ENCODE measurements at regions not wholly inside any gene's neighbourhood (a gene's known extent, or its start where the extent isn't known, plus 50 kb on each side); places are given as distances from the start of the nearest gene placed in this dataset.

- H3K27ac ChIP-seq (replicated peaks) = no peak overlapping the region
- no peaks in the 10 kb centered on the region for H3K27me3 ChIP-seq (ENCODE audit: insufficient read depth, poor library complexity, severe bottlenecking)
- no peak for DNase-seq (ENCODE audit: low read depth in 1 of 2, low spot score in 1 of 2)
- TF ChIP-seq, protein P1, sequence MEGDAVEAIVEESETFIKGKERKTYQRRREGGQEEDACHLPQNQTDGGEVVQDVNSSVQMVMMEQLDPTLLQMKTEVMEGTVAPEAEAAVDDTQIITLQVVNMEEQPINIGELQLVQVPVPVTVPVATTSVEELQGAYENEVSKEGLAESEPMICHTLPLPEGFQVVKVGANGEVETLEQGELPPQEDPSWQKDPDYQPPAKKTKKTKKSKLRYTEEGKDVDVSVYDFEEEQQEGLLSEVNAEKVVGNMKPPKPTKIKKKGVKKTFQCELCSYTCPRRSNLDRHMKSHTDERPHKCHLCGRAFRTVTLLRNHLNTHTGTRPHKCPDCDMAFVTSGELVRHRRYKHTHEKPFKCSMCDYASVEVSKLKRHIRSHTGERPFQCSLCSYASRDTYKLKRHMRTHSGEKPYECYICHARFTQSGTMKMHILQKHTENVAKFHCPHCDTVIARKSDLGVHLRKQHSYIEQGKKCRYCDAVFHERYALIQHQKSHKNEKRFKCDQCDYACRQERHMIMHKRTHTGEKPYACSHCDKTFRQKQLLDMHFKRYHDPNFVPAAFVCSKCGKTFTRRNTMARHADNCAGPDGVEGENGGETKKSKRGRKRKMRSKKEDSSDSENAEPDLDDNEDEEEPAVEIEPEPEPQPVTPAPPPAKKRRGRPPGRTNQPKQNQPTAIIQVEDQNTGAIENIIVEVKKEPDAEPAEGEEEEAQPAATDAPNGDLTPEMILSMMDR (IDR thresholded peaks at IDR 0.05; ENCODE audit: insufficient read depth, low read length) = no peak
- TF ChIP-seq, protein P2, sequence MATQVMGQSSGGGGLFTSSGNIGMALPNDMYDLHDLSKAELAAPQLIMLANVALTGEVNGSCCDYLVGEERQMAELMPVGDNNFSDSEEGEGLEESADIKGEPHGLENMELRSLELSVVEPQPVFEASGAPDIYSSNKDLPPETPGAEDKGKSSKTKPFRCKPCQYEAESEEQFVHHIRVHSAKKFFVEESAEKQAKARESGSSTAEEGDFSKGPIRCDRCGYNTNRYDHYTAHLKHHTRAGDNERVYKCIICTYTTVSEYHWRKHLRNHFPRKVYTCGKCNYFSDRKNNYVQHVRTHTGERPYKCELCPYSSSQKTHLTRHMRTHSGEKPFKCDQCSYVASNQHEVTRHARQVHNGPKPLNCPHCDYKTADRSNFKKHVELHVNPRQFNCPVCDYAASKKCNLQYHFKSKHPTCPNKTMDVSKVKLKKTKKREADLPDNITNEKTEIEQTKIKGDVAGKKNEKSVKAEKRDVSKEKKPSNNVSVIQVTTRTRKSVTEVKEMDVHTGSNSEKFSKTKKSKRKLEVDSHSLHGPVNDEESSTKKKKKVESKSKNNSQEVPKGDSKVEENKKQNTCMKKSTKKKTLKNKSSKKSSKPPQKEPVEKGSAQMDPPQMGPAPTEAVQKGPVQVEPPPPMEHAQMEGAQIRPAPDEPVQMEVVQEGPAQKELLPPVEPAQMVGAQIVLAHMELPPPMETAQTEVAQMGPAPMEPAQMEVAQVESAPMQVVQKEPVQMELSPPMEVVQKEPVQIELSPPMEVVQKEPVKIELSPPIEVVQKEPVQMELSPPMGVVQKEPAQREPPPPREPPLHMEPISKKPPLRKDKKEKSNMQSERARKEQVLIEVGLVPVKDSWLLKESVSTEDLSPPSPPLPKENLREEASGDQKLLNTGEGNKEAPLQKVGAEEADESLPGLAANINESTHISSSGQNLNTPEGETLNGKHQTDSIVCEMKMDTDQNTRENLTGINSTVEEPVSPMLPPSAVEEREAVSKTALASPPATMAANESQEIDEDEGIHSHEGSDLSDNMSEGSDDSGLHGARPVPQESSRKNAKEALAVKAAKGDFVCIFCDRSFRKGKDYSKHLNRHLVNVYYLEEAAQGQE (IDR thresholded peaks at IDR 0.05; ENCODE audit: insufficient replicate concordance, low read depth) = no peak
- TF ChIP-seq SPI1 (IDR thresholded peaks at IDR 0.05; ENCODE audit: borderline replicate concordance, low read depth) (no peak), POLR2AphosphoS5 (IDR thresholded peaks at IDR 0.05; ENCODE audit: low read depth) (no peak), GABPA (IDR thresholded peaks at IDR 0.05; ENCODE audit: low read depth) (no peak)
- no peak overlapping the region for H3K4me3 ChIP-seq (replicated peaks; ENCODE audit: insufficient read depth, low read length)
These were observed 238.6 kb downstream of the LRIG3 start for GRCh38 chr12:58681730-58682129.

- Histone ChIP-seq H3K27ac (replicated peaks) (no peak overlapping the region), H3K4me3 (replicated peaks; ENCODE audit: insufficient read depth, low read length) (no peak overlapping the region), H3K27me3 (ENCODE audit: insufficient read depth, poor library complexity, severe bottlenecking) (no peaks in the 10 kb centered on the region)
- TF ChIP-seq, protein P1 (IDR thresholded peaks at IDR 0.05; ENCODE audit: insufficient read depth, low read length) = no peak
- TF ChIP-seq POLR2AphosphoS5 (IDR thresholded peaks at IDR 0.05; ENCODE audit: low read depth) = no peak
- no peak for TF ChIP-seq SPI1 (IDR thresholded peaks at IDR 0.05; ENCODE audit: borderline replicate concordance, low read depth)
- TF ChIP-seq, protein P2 (IDR thresholded peaks at IDR 0.05; ENCODE audit: insufficient replicate concordance, low read depth) = no peak
- TF ChIP-seq GABPA (IDR thresholded peaks at IDR 0.05; ENCODE audit: low read depth) = no peak
- DNase-seq (ENCODE audit: low read depth in 1 of 2, low spot score in 1 of 2) = no peak
These were observed 225.0 kb downstream of the LRIG3 start for GRCh38 chr12:58695263-58695662.

DNA sequence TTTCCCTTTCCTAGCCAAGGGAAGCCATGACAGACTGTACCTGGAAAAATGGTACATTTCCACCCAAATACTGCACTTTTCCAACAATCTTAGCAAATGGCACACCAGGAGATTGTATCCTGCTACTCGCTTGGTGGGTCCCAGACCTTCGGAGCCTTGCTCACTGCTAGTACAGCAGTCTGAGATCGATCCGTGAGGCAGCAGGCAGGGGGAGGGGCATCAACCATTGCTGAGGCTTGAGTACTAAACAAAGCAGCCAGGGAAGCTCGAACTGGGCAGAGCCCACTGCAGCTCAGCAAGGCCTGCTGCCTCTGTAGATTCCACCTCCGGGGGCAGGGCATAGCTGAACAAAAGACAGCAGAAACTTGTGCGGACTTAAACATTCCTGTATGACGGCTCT lies 218.8 kb downstream of the LRIG3 start:
- H3K27me3 ChIP-seq (ENCODE audit: insufficient read depth, poor library complexity, severe bottlenecking) = no peaks in the 10 kb centered on the region
- no peak overlapping the region for H3K4me3 ChIP-seq (replicated peaks; ENCODE audit: insufficient read depth, low read length)
- TF ChIP-seq SPI1 (IDR thresholded peaks at IDR 0.05; ENCODE audit: borderline replicate concordance, low read depth) (no peak), GABPA (IDR thresholded peaks at IDR 0.05; ENCODE audit: low read depth) (no peak)
- TF ChIP-seq, protein P1 (IDR thresholded peaks at IDR 0.05; ENCODE audit: insufficient read depth, low read length) = no peak
- TF ChIP-seq, protein P2 (IDR thresholded peaks at IDR 0.05; ENCODE audit: insufficient replicate concordance, low read depth) = no peak
- no peak overlapping the region for H3K27ac ChIP-seq (replicated peaks)
- DNase-seq (ENCODE audit: low read depth in 1 of 2, low spot score in 1 of 2) = no peak

Measured in HL-60 (cell line).